Hepatocyte (in vitro differentiated cells): ENCODE measurements at regions not wholly inside any gene's neighbourhood (a gene's known extent, or its start where the extent isn't known, plus 50 kb on each side); places are given as distances from the start of the nearest gene placed in this dataset.
"Not testable (repeated sequence)": the region's sequence is repeated elsewhere in the genome, so short reads cannot be mapped to it uniquely, and the experiment has no call there.

Source experiments
- EZH2 ChIP-seq: fragments of 200-600 bp; sonication (generic); IDR thresholded peaks from 2 replicates; pipeline ENCODE4 v1.6.1; 2016; ENCODE audit warnings: antibody characterized with exemption, mild to moderate bottlenecking, borderline replicate concordance
- EZH2phosphoT487 ChIP-seq: fragments of 200-600 bp; sonication (generic); IDR thresholded peaks from one replicate; pipeline ENCODE4 v1.6.1; 2018; ENCODE audit warnings: antibody characterized with exemption, mild to moderate bottlenecking, low read depth, moderate library complexity; ENCODE audit not compliant: unreplicated experiment, severe bottlenecking
- TF ChIP-seq, protein P1 (sequence below): fragments of 200-600 bp; sonication (generic); IDR thresholded peaks from 2 replicates; pipeline ENCODE4 v1.5.1; 2016; ENCODE audit warnings: antibody characterized with exemption, mild to moderate bottlenecking; ENCODE audit not compliant: poor library complexity

DNA sequence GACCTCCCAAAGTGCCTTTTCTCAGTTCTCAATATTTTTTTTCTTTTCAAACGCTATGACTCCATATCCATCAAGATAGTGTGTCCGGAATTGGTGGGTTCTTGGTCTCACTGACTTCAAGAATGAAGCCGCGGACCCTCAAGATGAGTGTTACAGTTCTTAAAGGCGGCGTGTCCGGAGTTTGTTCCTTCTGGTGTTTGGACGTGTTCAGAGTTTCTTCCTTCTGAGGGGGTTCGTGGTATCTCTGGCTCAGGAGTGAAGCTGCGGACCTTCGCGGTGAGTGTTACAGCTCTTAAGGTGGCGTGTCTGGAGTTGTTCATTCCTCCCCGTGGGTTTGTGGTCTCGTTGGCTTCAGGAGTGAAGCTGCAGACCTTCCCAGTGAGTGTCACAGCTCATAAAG is 218.3 kb downstream of the BAMBI start:
- TF ChIP-seq, protein P1, sequence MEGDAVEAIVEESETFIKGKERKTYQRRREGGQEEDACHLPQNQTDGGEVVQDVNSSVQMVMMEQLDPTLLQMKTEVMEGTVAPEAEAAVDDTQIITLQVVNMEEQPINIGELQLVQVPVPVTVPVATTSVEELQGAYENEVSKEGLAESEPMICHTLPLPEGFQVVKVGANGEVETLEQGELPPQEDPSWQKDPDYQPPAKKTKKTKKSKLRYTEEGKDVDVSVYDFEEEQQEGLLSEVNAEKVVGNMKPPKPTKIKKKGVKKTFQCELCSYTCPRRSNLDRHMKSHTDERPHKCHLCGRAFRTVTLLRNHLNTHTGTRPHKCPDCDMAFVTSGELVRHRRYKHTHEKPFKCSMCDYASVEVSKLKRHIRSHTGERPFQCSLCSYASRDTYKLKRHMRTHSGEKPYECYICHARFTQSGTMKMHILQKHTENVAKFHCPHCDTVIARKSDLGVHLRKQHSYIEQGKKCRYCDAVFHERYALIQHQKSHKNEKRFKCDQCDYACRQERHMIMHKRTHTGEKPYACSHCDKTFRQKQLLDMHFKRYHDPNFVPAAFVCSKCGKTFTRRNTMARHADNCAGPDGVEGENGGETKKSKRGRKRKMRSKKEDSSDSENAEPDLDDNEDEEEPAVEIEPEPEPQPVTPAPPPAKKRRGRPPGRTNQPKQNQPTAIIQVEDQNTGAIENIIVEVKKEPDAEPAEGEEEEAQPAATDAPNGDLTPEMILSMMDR, result not testable (repeated sequence)
- not testable (repeated sequence) for TF ChIP-seq EZH2, EZH2phosphoT487
